Naive thymus-derived CD4-positive, alpha-beta T cell (primary cell): ENCODE measurements at regions not wholly inside any gene's neighbourhood (a gene's known extent, or its start where the extent isn't known, plus 50 kb on each side); places are given as distances from the start of the nearest gene placed in this dataset.

ENCODE experiments used
- ATAC-seq: fragments of 150-1000 bp; cut with Tn5 transposase; 2 replicates; pipeline ENCODE4 v1.10.0; 2021; ENCODE audit warnings: mild to moderate bottlenecking, moderate library complexity
- CTCF ChIA-PET: fragments of 350-600 bp; sonication (Branson Sonifier 250); formaldehyde crosslinking; loops from one replicate; lab custom pipeline; 2021; ENCODE audit warnings: antibody characterized with exemption; lab: Charles Lee
- POLR2A ChIA-PET: fragments of 350-600 bp; sonication (Branson Sonifier 250); formaldehyde crosslinking; loops from one replicate; lab custom pipeline; 2021; ENCODE audit warnings: antibody characterized with exemption, inconsistent platforms; lab: Charles Lee
- DNase-seq, 9 donors: peaks; one replicate each; pipeline versions ENCODE4 v3.0.0 to v3.0.0-alpha.2; 2020 to 2022; ENCODE audit warnings: mixed read lengths in 1 of 9
- H3K27ac ChIP-seq: one replicate; pipeline ENCODE4 v1.7.0; 2013; ENCODE audit warnings: mild to moderate bottlenecking, low read depth, low read length, moderate library complexity
- H3K27me3 ChIP-seq, 2 donors: one replicate each; pipeline ENCODE4 v1.7.0; 2013; ENCODE audit warnings: low read length in 2 of 2, mild to moderate bottlenecking in 2 of 2, moderate library complexity in 2 of 2; ENCODE audit not compliant: control insufficient read depth in 2 of 2, insufficient read depth in 2 of 2
- H3K36me3 ChIP-seq, 3 experiments: 1 replicate in 2 of 3; 2 replicates in 1 of 3; pipeline ENCODE4 v1.7.0; 2013; ENCODE audit warnings: low read length in 3 of 3, mild to moderate bottlenecking in 3 of 3, moderate library complexity in 1 of 3; ENCODE audit not compliant: insufficient read depth in 3 of 3, control insufficient read depth in 2 of 3
- H3K4me1 ChIP-seq, 2 donors: one replicate each; pipeline ENCODE4 v1.7.0; 2013; ENCODE audit warnings: low read length in 2 of 2, mild to moderate bottlenecking in 2 of 2, moderate library complexity in 1 of 2; ENCODE audit not compliant: control insufficient read depth in 2 of 2, insufficient read depth in 2 of 2
- H3K4me3 ChIP-seq: 2 replicates; pipeline ENCODE4 v1.7.0; 2013; ENCODE audit warnings: mild to moderate bottlenecking, low read length
- H3K9me3 ChIP-seq, 3 experiments: 1 replicate in 2 of 3; 2 replicates in 1 of 3; pipeline ENCODE4 v1.7.0; 2013; ENCODE audit warnings: low read length in 3 of 3; ENCODE audit not compliant: control insufficient read depth in 2 of 3
- H3K27ac Mint-ChIP-seq, 9 donors: one replicate each; pipeline ENCODE4 v1.8.0; 2020 to 2022; ENCODE audit warnings: mixed read lengths in 9 of 9, mild to moderate bottlenecking in 8 of 9, moderate library complexity in 5 of 9, inconsistent platforms in 2 of 9
- H3K27me3 Mint-ChIP-seq, 5 donors: one replicate each; pipeline ENCODE4 v1.8.0; 2021 to 2022; ENCODE audit warnings: mixed read lengths in 5 of 5, mild to moderate bottlenecking in 1 of 5
- H3K36me3 Mint-ChIP-seq, 5 donors: one replicate each; pipeline ENCODE4 v1.8.0; 2020 to 2022; ENCODE audit warnings: mixed read lengths in 5 of 5, mild to moderate bottlenecking in 3 of 5, inconsistent platforms in 1 of 5
- H3K4me1 Mint-ChIP-seq, 7 donors: one replicate each; pipeline ENCODE4 v1.8.0; 2020 to 2022; ENCODE audit warnings: mixed read lengths in 7 of 7, mild to moderate bottlenecking in 3 of 7, inconsistent platforms in 1 of 7
- H3K4me3 Mint-ChIP-seq, 10 donors: one replicate each; pipeline ENCODE4 v1.8.0; 2020 to 2022; ENCODE audit warnings: mild to moderate bottlenecking in 10 of 10, mixed read lengths in 10 of 10, moderate library complexity in 6 of 10, inconsistent platforms in 2 of 10
- H3K9me3 Mint-ChIP-seq, 11 donors: one replicate each; pipeline ENCODE4 v1.8.0; 2020 to 2022; ENCODE audit warnings: mixed read lengths in 11 of 11, mild to moderate bottlenecking in 4 of 11, inconsistent platforms in 1 of 11, moderate library complexity in 1 of 11
- intact Hi-C, 2 donors: fragments of 100-400 bp; cut with micrococcal nuclease; formaldehyde crosslinking; loops; one replicate each; pipeline ENCODE4 v1.15.1; 2023

- no peaks in the 10 kb centered on the region for H3K36me3 ChIP-seq
- H3K27me3 ChIP-seq, result peaks cover 0 to 8% of the 10 kb centered on the region in 2 donors
- intact Hi-C loops, result no loop called here
- Mint-ChIP-seq H3K27me3 (peaks cover 0 to 8% (median 0%) of the 10 kb centered on the region in 5 donors), H3K36me3 (no peaks in the 10 kb centered on the region), H3K4me1 (no peaks in the 10 kb centered on the region), H3K27ac (no peak overlapping the region), H3K9me3 (no peaks in the 10 kb centered on the region), H3K4me3 (no peak overlapping the region)
- no peaks in the 10 kb centered on the region for H3K4me1 ChIP-seq
- no peak overlapping the region for H3K27ac ChIP-seq
- CTCF ChIA-PET, result interaction anchor here (0.6 kb wide), 1 partner anchor 104 kb away, joined by 3 read pairs; no protein-coding TSS in a partner anchor
- H3K4me3 ChIP-seq, result no peak overlapping the region
- no peaks in the 10 kb centered on the region for H3K9me3 ChIP-seq
- POLR2A ChIA-PET, result no interaction called here
- DNase-seq (no peak), ATAC-seq (no peak)
Observed at GRCh38 chr5:103617913-103618312, 55.3 kb upstream of the NUDT12 start.

GRCh38 chr5:103617090-103617489 lies 54.5 kb upstream of the NUDT12 start:
- Histone ChIP-seq H3K4me1 (no peaks in the 10 kb centered on the region), H3K4me3 (no peak overlapping the region), H3K27ac (no peak overlapping the region), H3K36me3 (no peaks in the 10 kb centered on the region), H3K9me3 (no peaks in the 10 kb centered on the region), H3K27me3 (peaks cover 0 to 8% of the 10 kb centered on the region in 2 donors)
- Mint-ChIP-seq H3K36me3 (no peaks in the 10 kb centered on the region), H3K27ac (no peak overlapping the region), H3K4me3 (no peak overlapping the region), H3K9me3 (no peaks in the 10 kb centered on the region), H3K27me3 (peaks cover 0 to 8% (median 0%) of the 10 kb centered on the region in 5 donors), H3K4me1 (no peaks in the 10 kb centered on the region)
- ChIA-PET CTCF (interaction anchor here (0.6 kb wide), 1 partner anchor 103 kb away, joined by 3 read pairs; no protein-coding TSS in a partner anchor), POLR2A (no interaction called here)
- intact Hi-C loops, result no loop called here
- DNase-seq, result no peak
- no peak for ATAC-seq

- H3K9me3 Mint-ChIP-seq, result peaks cover 0 to 4% (median 0%) of the 10 kb centered on the region in 11 donors
- no peak overlapping the region for H3K27ac Mint-ChIP-seq
- ChIA-PET CTCF (no interaction called here), POLR2A (no interaction called here)
- intact Hi-C loops, result no loop called here
- Histone ChIP-seq H3K36me3 (no peaks in the 10 kb centered on the region), H3K4me3 (no peak overlapping the region), H3K9me3 (no peaks in the 10 kb centered on the region), H3K27me3 (peaks cover 0 to 4% of the 10 kb centered on the region in 2 donors), H3K4me1 (no peaks in the 10 kb centered on the region), H3K27ac (no peak overlapping the region)
- H3K36me3 Mint-ChIP-seq, result no peaks in the 10 kb centered on the region
- peaks cover 0 to 11% (median 8%) of the 10 kb centered on the region in 5 donors for H3K27me3 Mint-ChIP-seq
- ATAC-seq (no peak), DNase-seq (no peak)
- H3K4me3 Mint-ChIP-seq, result no peak overlapping the region
- H3K4me1 Mint-ChIP-seq, result no peaks in the 10 kb centered on the region
Observed at GRCh38 chr5:103612545-103612944, 50.0 kb upstream of the NUDT12 start.
